Mesenteric fat pad (tissue), 1 donor: ENCODE measurements at regions not wholly inside any gene's neighbourhood (a gene's known extent, or its start where the extent isn't known, plus 50 kb on each side); places are given as distances from the start of the nearest gene placed in this dataset.
"Not testable (repeated sequence)": the region's sequence is repeated elsewhere in the genome, so short reads cannot be mapped to it uniquely, and the experiment has no call there.

Experiments used
- DNase-seq: peaks from one replicate; pipeline ENCODE4 v3.0.0-alpha.2; 2020; ENCODE audit warnings: low spot score
- donor health status: DM: yes; HTN: yes; CAD: no.

GRCh38 chr7:149635561-149636329 is 137.6 kb downstream of the ZNF467 start:
- peak; percentile 37 for DNase-seq

GRCh38 chr7:149633976-149634945 is 136.7 kb upstream of the ZNF746 start:
- DNase-seq = peak; percentile 71

- peak; percentile 33 for DNase-seq
Observed at GRCh38 chr7:149628361-149629149, 130.9 kb upstream of the ZNF746 start.

GRCh38 chr7:149627911-149628310 is 130.3 kb upstream of the ZNF746 start:
- no peak for DNase-seq

- no peak for DNase-seq
Observed at GRCh38 chr7:149626972-149627371, 129.4 kb upstream of the ZNF746 start.

GRCh38 chr7:149625947-149626392 is 128.4 kb upstream of the ZNF746 start:
- no peak for DNase-seq

- DNase-seq = peak; percentile 87
Observed at GRCh38 chr7:149625340-149625946, 127.8 kb upstream of the ZNF746 start.

GRCh38 chr7:149624419-149625339 is 127.1 kb upstream of the ZNF746 start:
- DNase-seq = peak; percentile 97

GRCh38 chr7:149624006-149624405 is 126.4 kb upstream of the ZNF746 start:
- no peak for DNase-seq

- not testable (repeated sequence) for DNase-seq
Observed at GRCh38 chr7:149623262-149623997, 125.8 kb upstream of the ZNF746 start.

GRCh38 chr7:149622444-149623210 is 125.0 kb upstream of the ZNF746 start:
- DNase-seq = no peak

GRCh38 chr7:149621776-149622175 is 124.2 kb upstream of the ZNF746 start:
- no peak for DNase-seq

- no peak for DNase-seq
Observed at GRCh38 chr7:149620961-149621360, 123.4 kb upstream of the ZNF746 start.

- DNase-seq = no peak
Observed at GRCh38 chr7:149616898-149617297, 119.3 kb upstream of the ZNF746 start.

GRCh38 chr7:149615690-149616270 is 118.2 kb upstream of the ZNF746 start:
- DNase-seq = no peak

- no peak for DNase-seq
Observed at GRCh38 chr7:149610441-149611011, 112.9 kb upstream of the ZNF746 start.

- peak; percentile 43 for DNase-seq
Observed at GRCh38 chr7:149608168-149608567, 110.6 kb upstream of the ZNF746 start.
